Ovary (tissue), 7 donors: ENCODE measurements at regions not wholly inside any gene's neighbourhood (a gene's known extent, or its start where the extent isn't known, plus 50 kb on each side); places are given as distances from the start of the nearest gene placed in this dataset.

Experiments
- DNase-seq, 5 donors: peaks; one replicate each; pipeline ENCODE4 v3.0.0-alpha.2; 2019 to 2020
- H3K27ac ChIP-seq, 2 donors: fragments of 200-600 bp; one replicate each; pipeline versions ENCODE4 v1.5.1 to v1.8.0; 2019 to 2022
- H3K27me3 ChIP-seq: fragments of 200-600 bp; one replicate; pipeline ENCODE4 v1.8.0; 2022
- H3K36me3 ChIP-seq: fragments of 200-600 bp; sonication (generic); one replicate; pipeline ENCODE4 v1.5.1; 2019
- H3K4me1 ChIP-seq: one replicate; pipeline ENCODE4 v1.8.1; 2013; ENCODE audit warnings: mild to moderate bottlenecking, moderate library complexity; ENCODE audit not compliant: insufficient read depth
- H3K4me3 ChIP-seq: fragments of 200-600 bp; sonication (generic); one replicate; pipeline ENCODE4 v1.5.1; 2017
- H3K9me3 ChIP-seq, 2 donors: fragments of 200-600 bp in 1 of 2; sonication (generic) in 1 of 2; one replicate each; pipeline versions ENCODE4 v1.5.1 to v1.8.1; 2013 to 2019; ENCODE audit warnings: mild to moderate bottlenecking in 1 of 2, moderate library complexity in 1 of 2
- CTCF ChIP-seq, 3 donors: fragments of 450-650 bp in 2 of 3; fragments of 200-600 bp in 1 of 3; IDR thresholded peaks; one replicate each; pipeline versions ENCODE4 v1.5.1 to v1.8.0; 2016 to 2022; ENCODE audit warnings: antibody characterized with exemption in 3 of 3, mild to moderate bottlenecking in 1 of 3
- EP300 ChIP-seq: sonication (generic); formaldehyde crosslinking; IDR thresholded peaks from one replicate; pipeline ENCODE4 v1.6.1; 2017; ENCODE audit warnings: antibody characterized with exemption
- POLR2A ChIP-seq: fragments of 450-650 bp; IDR thresholded peaks from one replicate; pipeline ENCODE4 v1.6.1; 2017; ENCODE audit warnings: antibody characterized with exemption, mild to moderate bottlenecking, moderate library complexity
- WGBS, 3 donors: extraction: QIAGEN DNeasy Blood & Tissue Kit in 1 of 3; methylation state at CpG; one replicate each; pipeline versions ENCODE4 v1.1.5 to v1.1.7; 2013 to 2017; 5-methylcytosine and 5-hydroxymethylcytosine counted together
- intact Hi-C, 4 donors: fragments of 100-400 bp; cut with DNase I; formaldehyde crosslinking; loops; one replicate each; pipeline versions ENCODE4 v1.11.0 to v1.15.1; 2022 to 2023
- donor health status: DM: no; HTN: no; CAD: no; lungs with moderate emphysema.
- donor health status: DM: no; HTN: no; CAD: no.
- donor health status: Bipolar disorder and iron deficiency.
- donor health status: DM: no; HTN: no; CAD: no.
- donor health status: DM: yes; HTN: yes; CAD: no.

DNA sequence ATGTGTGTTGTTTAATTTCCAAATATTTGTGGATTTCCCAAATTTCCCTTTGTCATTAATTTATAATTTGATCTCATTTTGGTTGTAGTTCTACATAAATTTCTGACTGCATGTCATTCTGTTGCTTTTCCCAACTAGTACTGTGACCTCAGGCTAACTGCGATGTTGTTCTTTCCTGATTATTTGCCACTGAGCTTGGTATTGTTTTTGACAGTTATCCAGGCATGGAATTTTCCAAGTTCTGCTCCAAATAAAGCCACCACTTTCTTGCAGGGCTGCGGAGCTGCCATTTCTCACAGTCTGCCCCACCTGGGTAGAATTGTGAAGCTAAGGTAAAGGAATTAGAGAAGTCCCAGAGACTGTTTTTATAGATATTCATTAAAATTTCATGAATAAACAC, 328.8 kb downstream of the ZNF674 start:
- WGBS, 3 donors, result 74 to 87% (median 86%) methylated on average over 2 of the region's 2 CpGs
- H3K4me1 ChIP-seq, result no peaks in the 10 kb centered on the region
- TF ChIP-seq POLR2A, result no peak
- no peak for TF ChIP-seq EP300
- TF ChIP-seq CTCF (IDR thresholded peaks at IDR 0.05), result no peak
- H3K36me3 ChIP-seq, result no peaks in the 10 kb centered on the region
- H3K9me3 ChIP-seq, result no peaks in the 10 kb centered on the region
- H3K27me3 ChIP-seq, result no peaks in the 10 kb centered on the region
- no peak overlapping the region for H3K4me3 ChIP-seq
- intact Hi-C loops, result no loop called here
- H3K27ac ChIP-seq, result no peak overlapping the region
- no peak for DNase-seq

GRCh38 chrX:46211079-46211478, 334.1 kb downstream of the ZNF674 start:
- no peaks in the 10 kb centered on the region for H3K27me3 ChIP-seq
- no peaks in the 10 kb centered on the region for H3K36me3 ChIP-seq
- no peak overlapping the region for H3K27ac ChIP-seq
- DNase-seq, result no peak
- 93 to 94% (median 93%) methylated on average over 4 of the region's 4 CpGs for WGBS, 3 donors
- intact Hi-C loops, result no loop called here
- H3K9me3 ChIP-seq, result no peaks in the 10 kb centered on the region
- no peak overlapping the region for H3K4me3 ChIP-seq
- TF ChIP-seq CTCF (IDR thresholded peaks at IDR 0.05) (no peak), EP300 (no peak), POLR2A (no peak)
- H3K4me1 ChIP-seq, result no peaks in the 10 kb centered on the region

GRCh38 chrX:46209768-46210167, 335.5 kb downstream of the ZNF674 start:
- no peak overlapping the region for H3K4me3 ChIP-seq
- no peaks in the 10 kb centered on the region for H3K27me3 ChIP-seq
- no peak for DNase-seq
- no peak overlapping the region for H3K27ac ChIP-seq
- H3K9me3 ChIP-seq, result no peaks in the 10 kb centered on the region
- no peaks in the 10 kb centered on the region for H3K36me3 ChIP-seq
- H3K4me1 ChIP-seq, result no peaks in the 10 kb centered on the region
- WGBS, 3 donors, result 42 to 56% (median 54%) methylated on average over 4 of the region's 4 CpGs
- intact Hi-C loops, result no loop called here
- no peak for TF ChIP-seq POLR2A
- no peak for TF ChIP-seq CTCF (IDR thresholded peaks at IDR 0.05)
- TF ChIP-seq EP300, result no peak

DNA sequence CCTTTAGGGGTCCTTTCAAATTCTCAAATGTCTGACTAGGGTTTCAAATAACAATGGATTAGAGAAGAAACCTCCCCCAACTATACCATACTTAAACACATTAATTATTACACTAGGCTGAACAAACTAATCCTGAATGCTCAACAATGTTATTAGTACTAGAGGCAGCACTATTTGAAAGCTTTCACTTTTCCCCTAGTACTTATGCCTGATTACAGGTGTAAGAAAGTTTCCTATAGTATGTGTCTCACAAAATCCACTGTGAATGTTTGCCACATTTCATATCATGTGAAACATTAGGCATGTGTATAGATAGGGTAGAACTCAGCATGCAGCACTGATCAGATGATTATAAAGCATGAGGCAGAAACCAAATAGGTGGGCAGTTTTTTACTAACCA, 336.2 kb downstream of the ZNF674 start:
- TF ChIP-seq EP300 (no peak), CTCF (IDR thresholded peaks at IDR 0.05) (no peak), POLR2A (no peak)
- no peaks in the 10 kb centered on the region for H3K36me3 ChIP-seq
- no peak overlapping the region for H3K27ac ChIP-seq
- no peak overlapping the region for H3K4me3 ChIP-seq
- no peaks in the 10 kb centered on the region for H3K9me3 ChIP-seq
- H3K27me3 ChIP-seq, result no peaks in the 10 kb centered on the region
- no peaks in the 10 kb centered on the region for H3K4me1 ChIP-seq
- DNase-seq, result no peak
- intact Hi-C loops, result no loop called here
